HepG2 (cell line): ENCODE measurements at regions not wholly inside any gene's neighbourhood (a gene's known extent, or its start where the extent isn't known, plus 50 kb on each side); places are given as distances from the start of the nearest gene placed in this dataset.

Source experiments
- ATAC-seq: fragments of 200-7000 bp; cut with Tn5 transposase; 3 replicates; pipeline ENCODE4 v1.9.1; 2020; ENCODE audit warnings: mild to moderate bottlenecking, moderate library complexity
- BruUV-seq: library from RNA; stranded (reverse); fragments of 400-500 nt; replicated peaks from 2 replicates; lab custom pipeline; 2021; lab: Mats Ljungman, UMichigan
- CTCF ChIA-PET: fragments of 300-600 bp; formaldehyde crosslinking; extraction: SDS; loops from one replicate; lab custom pipeline; 2021; ENCODE audit warnings: low total read pairs, inconsistent platforms, low intra/inter-chr PET ratio; lab: Yijun Ruan, JAX
- POLR2A ChIA-PET: fragments of 350-600 bp; sonication (Branson Sonifier 250); formaldehyde crosslinking; loops from one replicate; lab custom pipeline; 2020; ENCODE audit warnings: antibody characterized with exemption, inconsistent platforms; lab: Yijun Ruan, JAX
- DNase-seq: peaks from one replicate; pipeline ENCODE4 v3.0.0-alpha.2; 2015; ENCODE audit warnings: low spot score
- FAIRE-seq: peaks from 3 replicates; lab custom pipeline; 2011; peaks lifted over from hg19 to GRCh38; lab: Jason Lieb, UNC
- H2AFZ ChIP-seq: one replicate; pipeline ENCODE4 v1.6.1; 2011; ENCODE audit warnings: low read length, inconsistent platforms
- H3K27ac ChIP-seq: fragments of 300-600 bp; 3 replicates; pipeline ENCODE4 v1.8.0; 2011; ENCODE audit warnings: mixed run types, mild to moderate bottlenecking, mixed read lengths, low read length, inconsistent platforms; ENCODE audit not compliant: insufficient read depth; ENCODE audit errors: extremely low read length
- H3K27me3 ChIP-seq, 2 experiments: fragments of 200-600 bp in 1 of 2; 2 replicates in 1 of 2; 3 replicates in 1 of 2; pipeline versions ENCODE4 v1.6.0 to v1.8.0; 2011; ENCODE audit warnings: low read length in 2 of 2, mild to moderate bottlenecking in 2 of 2, moderate library complexity in 2 of 2, inconsistent platforms in 1 of 2; ENCODE audit not compliant: insufficient read depth in 2 of 2, control insufficient read depth in 1 of 2
- H3K36me3 ChIP-seq, 2 experiments: fragments of 200-600 bp in 1 of 2; replicated peaks in 1 of 2; 2 replicates in 1 of 2; 3 replicates in 1 of 2; pipeline versions ENCODE4 v1.5.1 to v1.8.0; 2011; ENCODE audit warnings: low read length in 2 of 2, inconsistent platforms in 1 of 2; ENCODE audit not compliant: insufficient read depth in 2 of 2, control insufficient read depth in 1 of 2
- H3K4me1 ChIP-seq: 2 replicates; pipeline ENCODE4 v1.5.1; 2012; ENCODE audit warnings: low read length, inconsistent platforms; ENCODE audit not compliant: insufficient read depth
- H3K4me2 ChIP-seq: 2 replicates; pipeline ENCODE4 v1.6.0; 2011; ENCODE audit warnings: low read depth, low read length, inconsistent platforms
- H3K4me3 ChIP-seq, 3 experiments: fragments of 200-600 bp in 1 of 3; sonication (generic), shearing (Covaris generic) in 1 of 3; replicated peaks in 1 of 3; 2 replicates each; pipeline ENCODE4 v1.5.1; 2011 to 2016; ENCODE audit warnings: low read length in 3 of 3, inconsistent platforms in 2 of 3, low read depth in 2 of 3, mild to moderate bottlenecking in 2 of 3, control low read depth in 1 of 3, mixed read lengths in 1 of 3; ENCODE audit not compliant: insufficient read depth in 1 of 3
- H3K79me2 ChIP-seq: one replicate; pipeline ENCODE4 v1.6.1; 2011; ENCODE audit warnings: low read length, inconsistent platforms; ENCODE audit not compliant: insufficient read depth
- H3K9ac ChIP-seq: 2 replicates; pipeline ENCODE4 v1.6.0; 2011; ENCODE audit warnings: mild to moderate bottlenecking, low read depth, low read length, inconsistent platforms; ENCODE audit not compliant: insufficient read depth
- H3K9me3 ChIP-seq: 2 replicates; pipeline ENCODE4 v1.5.1; 2012; ENCODE audit warnings: mild to moderate bottlenecking, low read length
- H4K20me1 ChIP-seq: 2 replicates; pipeline ENCODE4 v1.6.0; 2011; ENCODE audit warnings: inconsistent platforms, mild to moderate bottlenecking, low read length, moderate library complexity; ENCODE audit not compliant: insufficient read depth
- ATF1 ChIP-seq: IDR thresholded peaks from 2 replicates; pipeline ENCODE4 v1.6.1; 2016; ENCODE audit warnings: mild to moderate bottlenecking, control low read depth
- CBX1 ChIP-seq: IDR thresholded peaks from one replicate; pipeline ENCODE4 v1.6.1; 2016; ENCODE audit warnings: antibody characterized with exemption, low read depth
- CREB1 ChIP-seq, 2 experiments: fragments of 450-650 bp in 1 of 2; IDR thresholded peaks; 2 replicates each; pipeline ENCODE4 v1.6.1; 2016 to 2017; ENCODE audit warnings: control low read depth in 1 of 2, mild to moderate bottlenecking in 1 of 2, missing compliant biosample characterization in 1 of 2, missing genetic modification characterization in 1 of 2
- IRX3 ChIP-seq: sonication (generic); formaldehyde crosslinking; IDR thresholded peaks from 2 replicates; pipeline ENCODE4 v1.8.1; 2023; ENCODE audit warnings: mild to moderate bottlenecking, low read depth, missing genetic modification reagents, borderline replicate concordance
- MEIS2 ChIP-seq: sonication (generic); formaldehyde crosslinking; IDR thresholded peaks from 2 replicates; pipeline ENCODE4 v1.9.0; 2021; ENCODE audit warnings: mild to moderate bottlenecking, missing genetic modification reagents
- NRL ChIP-seq: sonication (generic); formaldehyde crosslinking; IDR thresholded peaks from 2 replicates; pipeline ENCODE4 v1.5.0; 2020; ENCODE audit warnings: missing genetic modification reagents, mild to moderate bottlenecking, moderate library complexity, borderline replicate concordance
- PAF1 ChIP-seq: IDR thresholded peaks from 2 replicates; pipeline ENCODE4 v1.6.1; 2016; ENCODE audit warnings: missing genetic modification reagents, missing compliant biosample characterization
- RBFOX2 ChIP-seq: fragments of 200-400 bp; formaldehyde crosslinking; IDR thresholded peaks from 2 replicates; pipeline ENCODE4 v1.6.1; 2017; ENCODE audit warnings: low read depth, mild to moderate bottlenecking, low read length
- TBL1XR1 ChIP-seq: fragments of 150-350 bp; IDR thresholded peaks from 2 replicates; pipeline ENCODE4 v1.6.1; 2014; ENCODE audit warnings: borderline replicate concordance, low read length; ENCODE audit not compliant: partially characterized antibody
- ZBTB42 ChIP-seq: sonication (generic); formaldehyde crosslinking; IDR thresholded peaks from 2 replicates; pipeline ENCODE4 v1.5.0; 2020; ENCODE audit warnings: mild to moderate bottlenecking, missing genetic modification reagents
- ZNF207 ChIP-seq: fragments of 450-650 bp; IDR thresholded peaks from 2 replicates; pipeline ENCODE4 v1.6.1; 2016; ENCODE audit warnings: antibody characterized with exemption, borderline replicate concordance
- ZNF660 ChIP-seq: sonication (generic); formaldehyde crosslinking; IDR thresholded peaks from 2 replicates; pipeline ENCODE4 v1.5.1; 2020; ENCODE audit warnings: mild to moderate bottlenecking, low read depth, missing genetic modification reagents, borderline replicate concordance
- WGBS: methylation state at CpG from one replicate; pipeline ENCODE4 v1.1.6; 2017; ENCODE audit warnings: low lambda C conversion rate; 5-methylcytosine and 5-hydroxymethylcytosine counted together
- in situ Hi-C: cut with HindIII; loops from 2 replicates; pipeline ENCODE4 v1.10.0; 2017; ENCODE audit warnings: low pct_unique_long_range_greater_than_20kb; ENCODE audit not compliant: extremely low pct_ligation_motif_present
- intact Hi-C: fragments of 100-400 bp; cut with micrococcal nuclease; formaldehyde crosslinking; loops from one replicate; pipeline ENCODE4 v1.10.0; 2022; ENCODE audit not compliant: unreplicated experiment
- TF ChIP-seq, protein P1 (sequence below): sonication (generic); formaldehyde crosslinking; IDR thresholded peaks from 2 replicates; pipeline ENCODE4 v1.8.1; 2022; ENCODE audit warnings: low read depth, mild to moderate bottlenecking, missing genetic modification reagents
- TF ChIP-seq, protein P2 (sequence below): sonication (generic); formaldehyde crosslinking; IDR thresholded peaks from 2 replicates; pipeline ENCODE4 v1.9.0; 2022; ENCODE audit warnings: missing genetic modification reagents, mild to moderate bottlenecking, borderline replicate concordance
- TF ChIP-seq, protein P3 (sequence below): sonication (generic); formaldehyde crosslinking; IDR thresholded peaks from 2 replicates; pipeline ENCODE4 v1.5.0; 2020; ENCODE audit warnings: missing genetic modification reagents

DNA sequence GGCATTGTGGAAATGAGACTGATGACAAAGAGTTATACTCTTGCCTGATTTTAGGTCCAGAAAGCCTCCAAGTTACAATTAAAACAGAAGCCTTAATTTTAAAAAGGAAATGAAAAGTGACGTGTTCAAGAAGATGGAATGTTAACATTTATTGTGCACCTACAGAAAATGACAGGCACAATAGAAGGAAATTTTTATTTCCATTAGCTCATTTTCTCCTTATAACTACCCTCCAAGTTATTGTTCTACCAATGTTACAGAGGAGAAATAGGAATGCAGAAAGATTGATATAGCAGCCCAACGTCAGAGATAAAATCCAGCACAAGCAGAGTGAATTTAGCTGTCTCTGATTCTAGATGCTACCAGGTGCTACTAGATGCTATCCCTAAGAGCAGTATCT is 736.9 kb upstream of the KIRREL3 start:
- in situ Hi-C loops: no loop called here
- no peak for TF ChIP-seq IRX3 (CRISPR knock-in tag)
- TF ChIP-seq ZNF207: no peak
- no peak for TF ChIP-seq ZNF660 (CRISPR knock-in tag)
- 0 out of 2 replicates have a peak, but pooled peaks have one; percentile 8 for TF ChIP-seq CREB1 (IDR thresholded peaks at IDR 0.05)
- no peak for TF ChIP-seq CREB1 (CRISPR knock-in tag; IDR thresholded peaks at IDR 0.05)
- H3K9ac ChIP-seq: no peak overlapping the region
- ATAC-seq: no peak
- H3K79me2 ChIP-seq: no peaks in the 10 kb centered on the region
- no TSS peak for BruUV-seq
- CTCF ChIA-PET: no interaction called here
- no peaks in the 10 kb centered on the region for H3K36me3 ChIP-seq
- no peak overlapping the region for H3K27ac ChIP-seq
- H2AFZ ChIP-seq: no peak overlapping the region
- H3K4me3 ChIP-seq: no peak overlapping the region
- no peaks in the 10 kb centered on the region for H3K27me3 ChIP-seq
- H3K4me2 ChIP-seq: no peak overlapping the region
- H3K9me3 ChIP-seq: peaks cover 81% of the 10 kb centered on the region
- no peaks in the 10 kb centered on the region for H3K4me1 ChIP-seq
- no peaks in the 10 kb centered on the region for H4K20me1 ChIP-seq
- POLR2A ChIA-PET: no interaction called here
- WGBS: 29% methylated on average over 2 of the region's 2 CpGs
- FAIRE-seq: no peak
- no peak for DNase-seq
- intact Hi-C loops: no loop called here

DNA sequence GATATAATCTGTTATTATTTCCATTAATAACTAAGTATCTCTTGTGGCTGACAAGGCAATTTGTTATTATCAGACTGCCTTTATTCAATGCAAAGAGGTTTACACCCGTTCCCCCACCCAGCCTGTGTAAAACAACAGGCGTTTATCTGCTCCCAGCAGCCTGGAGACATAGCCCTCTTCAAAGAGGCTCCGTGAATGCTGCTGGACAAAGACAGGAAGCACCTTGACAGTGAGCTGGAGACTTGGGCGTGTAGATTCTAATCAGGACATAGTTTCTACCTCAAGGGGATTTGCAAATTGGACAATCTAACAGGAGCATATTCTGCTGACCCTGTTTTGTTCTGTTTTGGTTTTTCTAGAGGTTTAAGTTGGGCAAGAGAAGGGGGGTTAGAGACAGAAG is 733.0 kb upstream of the KIRREL3 start:
- H4K20me1 ChIP-seq: no peaks in the 10 kb centered on the region
- WGBS: 4% methylated on average over 4 of the region's 4 CpGs
- H2AFZ ChIP-seq: no peak overlapping the region
- ChIA-PET CTCF (no interaction called here), POLR2A (no interaction called here)
- peaks cover 79% of the 10 kb centered on the region for H3K9me3 ChIP-seq
- BruUV-seq: no TSS peak
- DNase-seq (no peak), FAIRE-seq (no peak), ATAC-seq (no peak)
- in situ Hi-C loops (no loop called here), intact Hi-C loops (no loop called here)
- no peaks in the 10 kb centered on the region for H3K4me1 ChIP-seq
- no peak overlapping the region for H3K4me3 ChIP-seq
- H3K36me3 ChIP-seq: no peaks in the 10 kb centered on the region
- H3K79me2 ChIP-seq: no peaks in the 10 kb centered on the region
- H3K4me2 ChIP-seq: no peak overlapping the region
- no peak overlapping the region for H3K27ac ChIP-seq
- H3K27me3 ChIP-seq: no peaks in the 10 kb centered on the region; a peak in 1 of 5 replicates
- no peak overlapping the region for H3K9ac ChIP-seq
- TF ChIP-seq ZBTB42 (CRISPR knock-in tag) (no peak), NRL (CRISPR knock-in tag) (no peak), CBX1 (no peak), ATF1 (CRISPR knock-in tag) (no peak), RBFOX2 (no peak), TBL1XR1 (no peak), MEIS2 (CRISPR knock-in tag) (no peak), PAF1 (CRISPR knock-in tag) (no peak)
- TF ChIP-seq, protein P1, sequence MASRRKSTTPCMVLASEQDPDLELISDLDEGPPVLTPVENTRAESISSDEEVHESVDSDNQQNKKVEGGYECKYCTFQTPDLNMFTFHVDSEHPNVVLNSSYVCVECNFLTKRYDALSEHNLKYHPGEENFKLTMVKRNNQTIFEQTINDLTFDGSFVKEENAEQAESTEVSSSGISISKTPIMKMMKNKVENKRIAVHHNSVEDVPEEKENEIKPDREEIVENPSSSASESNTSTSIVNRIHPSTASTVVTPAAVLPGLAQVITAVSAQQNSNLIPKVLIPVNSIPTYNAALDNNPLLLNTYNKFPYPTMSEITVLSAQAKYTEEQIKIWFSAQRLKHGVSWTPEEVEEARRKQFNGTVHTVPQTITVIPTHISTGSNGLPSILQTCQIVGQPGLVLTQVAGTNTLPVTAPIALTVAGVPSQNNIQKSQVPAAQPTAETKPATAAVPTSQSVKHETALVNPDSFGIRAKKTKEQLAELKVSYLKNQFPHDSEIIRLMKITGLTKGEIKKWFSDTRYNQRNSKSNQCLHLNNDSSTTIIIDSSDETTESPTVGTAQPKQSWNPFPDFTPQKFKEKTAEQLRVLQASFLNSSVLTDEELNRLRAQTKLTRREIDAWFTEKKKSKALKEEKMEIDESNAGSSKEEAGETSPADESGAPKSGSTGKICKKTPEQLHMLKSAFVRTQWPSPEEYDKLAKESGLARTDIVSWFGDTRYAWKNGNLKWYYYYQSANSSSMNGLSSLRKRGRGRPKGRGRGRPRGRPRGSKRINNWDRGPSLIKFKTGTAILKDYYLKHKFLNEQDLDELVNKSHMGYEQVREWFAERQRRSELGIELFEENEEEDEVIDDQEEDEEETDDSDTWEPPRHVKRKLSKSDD (CRISPR knock-in tag): no peak
- TF ChIP-seq, protein P2, sequence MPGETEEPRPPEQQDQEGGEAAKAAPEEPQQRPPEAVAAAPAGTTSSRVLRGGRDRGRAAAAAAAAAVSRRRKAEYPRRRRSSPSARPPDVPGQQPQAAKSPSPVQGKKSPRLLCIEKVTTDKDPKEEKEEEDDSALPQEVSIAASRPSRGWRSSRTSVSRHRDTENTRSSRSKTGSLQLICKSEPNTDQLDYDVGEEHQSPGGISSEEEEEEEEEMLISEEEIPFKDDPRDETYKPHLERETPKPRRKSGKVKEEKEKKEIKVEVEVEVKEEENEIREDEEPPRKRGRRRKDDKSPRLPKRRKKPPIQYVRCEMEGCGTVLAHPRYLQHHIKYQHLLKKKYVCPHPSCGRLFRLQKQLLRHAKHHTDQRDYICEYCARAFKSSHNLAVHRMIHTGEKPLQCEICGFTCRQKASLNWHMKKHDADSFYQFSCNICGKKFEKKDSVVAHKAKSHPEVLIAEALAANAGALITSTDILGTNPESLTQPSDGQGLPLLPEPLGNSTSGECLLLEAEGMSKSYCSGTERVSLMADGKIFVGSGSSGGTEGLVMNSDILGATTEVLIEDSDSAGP (CRISPR knock-in tag): no peak
- TF ChIP-seq, protein P3, sequence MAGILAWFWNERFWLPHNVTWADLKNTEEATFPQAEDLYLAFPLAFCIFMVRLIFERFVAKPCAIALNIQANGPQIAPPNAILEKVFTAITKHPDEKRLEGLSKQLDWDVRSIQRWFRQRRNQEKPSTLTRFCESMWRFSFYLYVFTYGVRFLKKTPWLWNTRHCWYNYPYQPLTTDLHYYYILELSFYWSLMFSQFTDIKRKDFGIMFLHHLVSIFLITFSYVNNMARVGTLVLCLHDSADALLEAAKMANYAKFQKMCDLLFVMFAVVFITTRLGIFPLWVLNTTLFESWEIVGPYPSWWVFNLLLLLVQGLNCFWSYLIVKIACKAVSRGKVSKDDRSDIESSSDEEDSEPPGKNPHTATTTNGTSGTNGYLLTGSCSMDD (CRISPR knock-in tag): no peak
